HCT116 (cell line): ENCODE measurements at regions not wholly inside any gene's neighbourhood (a gene's known extent, or its start where the extent isn't known, plus 50 kb on each side); places are given as distances from the start of the nearest gene placed in this dataset.

ENCODE experiments used
- ATAC-seq: fragments of 200-7000 bp; cut with Tn5 transposase; 2 replicates; pipeline ENCODE4 v1.9.1; 2020; ENCODE audit warnings: mild to moderate bottlenecking, moderate library complexity
- BruUV-seq: library from RNA; stranded (reverse); fragments of 400-500 nt; replicated peaks from 2 replicates; lab custom pipeline; 2021; lab: Mats Ljungman, UMichigan
- CTCF ChIA-PET: fragments of 300-600 bp; sonication (Branson Sonifier 250); formaldehyde crosslinking; loops from one replicate; lab custom pipeline; 2021; ENCODE audit warnings: antibody characterized with exemption; lab: Charles Lee
- POLR2A ChIA-PET: fragments of 300-600, 350-600 bp; sonication (Branson Sonifier 250); formaldehyde crosslinking; loops from one replicate; lab custom pipeline; 2021; ENCODE audit warnings: antibody characterized with exemption; lab: Charles Lee
- RAD21 ChIA-PET, 2 experiments: fragments of 300-600 bp; sonication (Branson Sonifier 250); formaldehyde crosslinking; loops; one replicate each; lab custom pipeline; 2023; ENCODE audit warnings: low total read pairs in 2 of 2; ENCODE audit not compliant: uncharacterized antibody in 2 of 2, unreplicated experiment in 2 of 2, low non-redundant PET in 1 of 2; lab: Charles Lee
- DNase-seq: peaks from one replicate; pipeline ENCODE4 v3.0.0-alpha.2; 2010; ENCODE audit warnings: low read depth, low spot score
- H2AFZ ChIP-seq: fragments of 200-600 bp; shearing (Covaris generic), sonication (generic); 2 replicates; pipeline ENCODE4 v1.6.1; 2017; ENCODE audit warnings: low read depth, mixed run types, mixed read lengths, antibody characterized with exemption, low read length; ENCODE audit not compliant: poor library complexity, severe bottlenecking
- H3K27ac ChIP-seq: 2 replicates; pipeline ENCODE4 v1.5.1; 2012; ENCODE audit warnings: low read depth, low read length
- H3K27me3 ChIP-seq: fragments of 200-600 bp; sonication (generic); 2 replicates; pipeline ENCODE4 v1.6.1; 2016; ENCODE audit warnings: mixed run types, low read length, mixed read lengths; ENCODE audit not compliant: insufficient read depth
- H3K36me3 ChIP-seq, 2 experiments: fragments of 200-500 bp in 1 of 2; fragments of 200-600 bp in 1 of 2; sonication (Bioruptor generic) in 1 of 2; sonication (generic) in 1 of 2; 2 replicates each; pipeline versions ENCODE4 v1.5.1 to v1.6.1; 2014 to 2016; ENCODE audit warnings: low read length in 2 of 2, inconsistent platforms in 1 of 2, mixed read lengths in 1 of 2, mixed run types in 1 of 2; ENCODE audit not compliant: insufficient read depth in 2 of 2, control insufficient read depth in 1 of 2
- H3K4me1 ChIP-seq, 2 experiments: fragments of 200-600 bp in 1 of 2; sonication (generic) in 1 of 2; 2 replicates each; pipeline versions ENCODE4 v1.5.1 to v1.6.1; 2012 to 2017; ENCODE audit warnings: low read length in 2 of 2, inconsistent platforms in 1 of 2, mild to moderate bottlenecking in 1 of 2, mixed read lengths in 1 of 2, mixed run types in 1 of 2, moderate library complexity in 1 of 2; ENCODE audit not compliant: insufficient read depth in 2 of 2, control insufficient read depth in 1 of 2
- H3K4me2 ChIP-seq: fragments of 200-600 bp; sonication (generic); 2 replicates; pipeline ENCODE4 v1.6.1; 2017; ENCODE audit warnings: mixed run types, low read length, mixed read lengths
- H3K4me3 ChIP-seq, 2 experiments: fragments of 200-600 bp in 1 of 2; sonication (generic) in 1 of 2; replicated peaks in 1 of 2; 2 replicates each; pipeline ENCODE4 v1.5.1; 2011 to 2016; ENCODE audit warnings: low read length in 2 of 2, control low read depth in 1 of 2, low read depth in 1 of 2, mild to moderate bottlenecking in 1 of 2, mixed read lengths in 1 of 2, mixed run types in 1 of 2
- H3K79me2 ChIP-seq: fragments of 200-600 bp; sonication (generic); 2 replicates; pipeline ENCODE4 v1.6.1; 2017; ENCODE audit warnings: mild to moderate bottlenecking, mixed run types, low read length, moderate library complexity, mixed read lengths; ENCODE audit not compliant: insufficient read depth
- H3K9ac ChIP-seq: fragments of 200-600 bp; sonication (generic); 2 replicates; pipeline ENCODE4 v1.6.1; 2016; ENCODE audit warnings: low read length, mixed read lengths
- H3K9me2 ChIP-seq: fragments of 200-600 bp; sonication (generic), shearing (Covaris generic); 2 replicates; pipeline ENCODE4 v1.6.1; 2017; ENCODE audit warnings: mixed run types, mild to moderate bottlenecking, moderate library complexity; ENCODE audit not compliant: insufficient read depth
- H3K9me3 ChIP-seq, 2 experiments: fragments of 200-500 bp in 1 of 2; fragments of 200-600 bp in 1 of 2; sonication (Bioruptor generic) in 1 of 2; sonication (generic) in 1 of 2; 2 replicates each; pipeline ENCODE4 v1.6.1; 2014 to 2017; ENCODE audit warnings: low read length in 2 of 2, mixed read lengths in 2 of 2, inconsistent platforms in 1 of 2, low read depth in 1 of 2, mild to moderate bottlenecking in 1 of 2, mixed run types in 1 of 2, moderate library complexity in 1 of 2; ENCODE audit not compliant: control insufficient read depth in 1 of 2, insufficient read depth in 1 of 2
- H4K20me1 ChIP-seq: fragments of 200-600 bp; sonication (generic), shearing (Covaris generic); 2 replicates; pipeline ENCODE4 v1.6.1; 2017; ENCODE audit warnings: mixed run types, mild to moderate bottlenecking, moderate library complexity; ENCODE audit not compliant: insufficient read depth
- ATF3 ChIP-seq: IDR thresholded peaks from 2 replicates; pipeline ENCODE4 v1.6.1; 2012
- CEBPB ChIP-seq: IDR thresholded peaks from 2 replicates; pipeline ENCODE4 v1.6.1; 2012; ENCODE audit warnings: low read depth
- EGR1 ChIP-seq: IDR thresholded peaks from 2 replicates; pipeline ENCODE4 v1.6.1; 2012; ENCODE audit warnings: low read depth
- EZH2 ChIP-seq: fragments of 200-600 bp; sonication (generic); IDR thresholded peaks from 2 replicates; pipeline ENCODE4 v1.6.1; 2017; ENCODE audit warnings: antibody characterized with exemption, mixed run types
- EZH2phosphoT487 ChIP-seq: fragments of 200-600 bp; IDR thresholded peaks from 2 replicates; pipeline ENCODE4 v1.6.1; 2018; ENCODE audit warnings: antibody characterized with exemption, borderline replicate concordance
- FOSL1 ChIP-seq: IDR thresholded peaks from 2 replicates; pipeline ENCODE4 v1.6.1; 2012; ENCODE audit warnings: low read depth
- POLR2AphosphoS5 ChIP-seq: IDR thresholded peaks from 2 replicates; pipeline ENCODE4 v1.6.1; 2011; ENCODE audit warnings: mild to moderate bottlenecking, low read depth, low read length, moderate library complexity
- SIN3A ChIP-seq: IDR thresholded peaks from 2 replicates; pipeline ENCODE4 v1.6.1; 2012; ENCODE audit warnings: low read depth
- SP1 ChIP-seq: IDR thresholded peaks from 2 replicates; pipeline ENCODE4 v1.6.1; 2012; ENCODE audit warnings: low read depth
- TCF7L2 ChIP-seq: IDR thresholded peaks from 2 replicates; pipeline ENCODE4 v1.7.0; 2011; ENCODE audit warnings: borderline replicate concordance, inconsistent platforms; ENCODE audit not compliant: insufficient read depth, insufficient read length; ENCODE audit errors: extremely low read depth
- YY1 ChIP-seq: IDR thresholded peaks from 2 replicates; pipeline ENCODE4 v1.6.1; 2011; ENCODE audit warnings: low read length, low read depth, moderate library complexity, mild to moderate bottlenecking; ENCODE audit not compliant: insufficient replicate concordance; ENCODE audit errors: extremely low read depth
- ZBTB33 ChIP-seq: IDR thresholded peaks from 2 replicates; pipeline ENCODE4 v1.6.1; 2011; ENCODE audit warnings: mild to moderate bottlenecking, low read length, moderate library complexity; ENCODE audit not compliant: insufficient replicate concordance; ENCODE audit errors: extremely low read depth
- intact Hi-C: fragments of 100-400 bp; cut with micrococcal nuclease; formaldehyde crosslinking; loops from 2 replicates; pipeline ENCODE4 v1.10.0; 2022

- ChIA-PET RAD21 (no interaction called here), POLR2A (no interaction called here), CTCF (no interaction called here)
- Histone ChIP-seq H4K20me1 (no peaks in the 10 kb centered on the region), H3K79me2 (no peaks in the 10 kb centered on the region), H3K4me1 (no peaks in the 10 kb centered on the region), H3K9me2 (no peaks in the 10 kb centered on the region), H3K9ac (no peak overlapping the region), H3K4me2 (no peak overlapping the region), H2AFZ (no peak overlapping the region), H3K4me3 (no peak overlapping the region), H3K9me3 (peaks cover 0 to 5% of the 10 kb centered on the region in 2 experiments; a peak in 2 of 4 replicates), H3K36me3 (no peaks in the 10 kb centered on the region), H3K27ac (no peak overlapping the region), H3K27me3 (no peaks in the 10 kb centered on the region)
- TF ChIP-seq YY1 (no peak), CEBPB (no peak), EGR1 (no peak), EZH2 (no peak)
- DNase-seq (no peak), ATAC-seq (no peak)
- BruUV-seq: no TSS peak
- intact Hi-C loops: no loop called here
These were observed 470.5 kb upstream of the ETAA1 start for GRCh38 chr2:66926594-66927112.

GRCh38 chr2:66929632-66930338 lies 467.3 kb upstream of the ETAA1 start:
- H3K27ac ChIP-seq: no peak overlapping the region
- no peaks in the 10 kb centered on the region for H3K4me1 ChIP-seq
- H3K9me3 ChIP-seq: peaks cover 0 to 4% of the 10 kb centered on the region in 2 experiments; a peak in 2 of 4 replicates
- H3K79me2 ChIP-seq: no peaks in the 10 kb centered on the region
- intact Hi-C loops: no loop called here
- H3K27me3 ChIP-seq: no peaks in the 10 kb centered on the region
- no peaks in the 10 kb centered on the region for H3K9me2 ChIP-seq
- CTCF ChIA-PET: no interaction called here
- H2AFZ ChIP-seq: no peak overlapping the region
- H3K4me2 ChIP-seq: no peak overlapping the region
- H3K9ac ChIP-seq: no peak overlapping the region
- no peak for DNase-seq
- RAD21 ChIA-PET: no interaction called here
- POLR2A ChIA-PET: no interaction called here
- no peaks in the 10 kb centered on the region for H4K20me1 ChIP-seq
- ATAC-seq: no peak
- no peaks in the 10 kb centered on the region for H3K36me3 ChIP-seq
- no peak overlapping the region for H3K4me3 ChIP-seq
- TF ChIP-seq SP1: no peak
- TF ChIP-seq ATF3: no peak
- no peak for TF ChIP-seq TCF7L2
- TF ChIP-seq POLR2AphosphoS5: no peak
- TF ChIP-seq SIN3A: no peak
- no peak for TF ChIP-seq EZH2phosphoT487
- no peak for TF ChIP-seq ZBTB33
- no peak for TF ChIP-seq FOSL1
- TF ChIP-seq, all 23 proteins: peak for 0
- BruUV-seq: no TSS peak
